ENCODE measurements at regions not wholly inside any gene's neighbourhood (a gene's known extent, or its start where the extent isn't known, plus 50 kb on each side); places are given as distances from the start of the nearest gene placed in this dataset.

DNA sequence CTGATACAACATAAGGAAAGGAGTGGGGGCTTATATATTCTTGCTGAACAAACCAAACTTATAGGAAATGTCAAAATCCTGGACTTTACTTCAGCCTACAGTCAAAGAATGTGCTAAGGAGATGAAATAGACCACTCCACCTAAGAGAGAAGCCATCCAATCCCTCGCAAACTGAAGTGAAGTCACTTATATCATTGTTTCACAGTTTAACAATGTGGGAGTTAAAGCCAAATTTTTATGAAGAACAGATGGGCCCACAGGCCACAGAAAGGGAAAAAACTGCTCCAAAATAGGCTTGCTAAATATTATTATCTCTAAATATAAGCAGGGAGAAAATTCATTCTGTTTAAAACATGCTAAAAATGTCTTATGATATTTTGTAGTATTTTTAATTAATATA lies 233.3 kb downstream of the GAS1 start:
- H3K27me3 ChIP-seq (ENCODE audit: control insufficient read depth, insufficient read depth, low read length), result no peaks in the 10 kb centered on the region
- TF ChIP-seq, protein P1, sequence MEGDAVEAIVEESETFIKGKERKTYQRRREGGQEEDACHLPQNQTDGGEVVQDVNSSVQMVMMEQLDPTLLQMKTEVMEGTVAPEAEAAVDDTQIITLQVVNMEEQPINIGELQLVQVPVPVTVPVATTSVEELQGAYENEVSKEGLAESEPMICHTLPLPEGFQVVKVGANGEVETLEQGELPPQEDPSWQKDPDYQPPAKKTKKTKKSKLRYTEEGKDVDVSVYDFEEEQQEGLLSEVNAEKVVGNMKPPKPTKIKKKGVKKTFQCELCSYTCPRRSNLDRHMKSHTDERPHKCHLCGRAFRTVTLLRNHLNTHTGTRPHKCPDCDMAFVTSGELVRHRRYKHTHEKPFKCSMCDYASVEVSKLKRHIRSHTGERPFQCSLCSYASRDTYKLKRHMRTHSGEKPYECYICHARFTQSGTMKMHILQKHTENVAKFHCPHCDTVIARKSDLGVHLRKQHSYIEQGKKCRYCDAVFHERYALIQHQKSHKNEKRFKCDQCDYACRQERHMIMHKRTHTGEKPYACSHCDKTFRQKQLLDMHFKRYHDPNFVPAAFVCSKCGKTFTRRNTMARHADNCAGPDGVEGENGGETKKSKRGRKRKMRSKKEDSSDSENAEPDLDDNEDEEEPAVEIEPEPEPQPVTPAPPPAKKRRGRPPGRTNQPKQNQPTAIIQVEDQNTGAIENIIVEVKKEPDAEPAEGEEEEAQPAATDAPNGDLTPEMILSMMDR (IDR thresholded peaks at IDR 0.05; ENCODE audit: borderline replicate concordance, extremely low read depth, insufficient read depth), result no peak
- no peak for DNase-seq
- intact Hi-C loops (cut with DNase I), result no loop called here
- no peaks in the 10 kb centered on the region for H3K4me1 ChIP-seq (ENCODE audit: control insufficient read depth in 2 of 3, insufficient read depth in 2 of 3, low read depth in 1 of 3, low read length in 3 of 3)
- H3K9me3 ChIP-seq (ENCODE audit: control insufficient read depth in 2 of 3, insufficient read depth in 1 of 3, low read length in 3 of 3), result no peaks in the 10 kb centered on the region
- no peak overlapping the region for H3K4me3 ChIP-seq (ENCODE audit: low read length in 3 of 3)
- H3K27ac ChIP-seq (ENCODE audit: low read depth in 2 of 2, low read length in 2 of 2), result no peak overlapping the region
- no peak for FAIRE-seq
- H3K9ac ChIP-seq (ENCODE audit: low read length in 3 of 3), result no peak overlapping the region
- no peaks in the 10 kb centered on the region for H3K36me3 ChIP-seq (ENCODE audit: control insufficient read depth in 2 of 3, insufficient read depth in 3 of 3, low read length in 3 of 3)

GRCh38 chr9:86713470-86713869 lies 233.8 kb downstream of the GAS1 start:
- no peak for DNase-seq
- Histone ChIP-seq H3K4me1 (ENCODE audit: control insufficient read depth in 2 of 3, insufficient read depth in 2 of 3, low read depth in 1 of 3, low read length in 3 of 3) (no peaks in the 10 kb centered on the region), H3K9ac (ENCODE audit: low read length in 3 of 3) (no peak overlapping the region), H3K36me3 (ENCODE audit: control insufficient read depth in 2 of 3, insufficient read depth in 3 of 3, low read length in 3 of 3) (no peaks in the 10 kb centered on the region), H3K27ac (ENCODE audit: low read depth in 2 of 2, low read length in 2 of 2) (no peak overlapping the region), H3K4me3 (ENCODE audit: low read length in 3 of 3) (no peak overlapping the region), H3K27me3 (ENCODE audit: control insufficient read depth, insufficient read depth, low read length) (no peaks in the 10 kb centered on the region), H3K9me3 (ENCODE audit: control insufficient read depth in 2 of 3, insufficient read depth in 1 of 3, low read length in 3 of 3) (no peaks in the 10 kb centered on the region)
- TF ChIP-seq, protein P1 (IDR thresholded peaks at IDR 0.05; ENCODE audit: borderline replicate concordance, extremely low read depth, insufficient read depth), result no peak
- intact Hi-C loops (cut with DNase I), result no loop called here
- FAIRE-seq, result no peak

DNA sequence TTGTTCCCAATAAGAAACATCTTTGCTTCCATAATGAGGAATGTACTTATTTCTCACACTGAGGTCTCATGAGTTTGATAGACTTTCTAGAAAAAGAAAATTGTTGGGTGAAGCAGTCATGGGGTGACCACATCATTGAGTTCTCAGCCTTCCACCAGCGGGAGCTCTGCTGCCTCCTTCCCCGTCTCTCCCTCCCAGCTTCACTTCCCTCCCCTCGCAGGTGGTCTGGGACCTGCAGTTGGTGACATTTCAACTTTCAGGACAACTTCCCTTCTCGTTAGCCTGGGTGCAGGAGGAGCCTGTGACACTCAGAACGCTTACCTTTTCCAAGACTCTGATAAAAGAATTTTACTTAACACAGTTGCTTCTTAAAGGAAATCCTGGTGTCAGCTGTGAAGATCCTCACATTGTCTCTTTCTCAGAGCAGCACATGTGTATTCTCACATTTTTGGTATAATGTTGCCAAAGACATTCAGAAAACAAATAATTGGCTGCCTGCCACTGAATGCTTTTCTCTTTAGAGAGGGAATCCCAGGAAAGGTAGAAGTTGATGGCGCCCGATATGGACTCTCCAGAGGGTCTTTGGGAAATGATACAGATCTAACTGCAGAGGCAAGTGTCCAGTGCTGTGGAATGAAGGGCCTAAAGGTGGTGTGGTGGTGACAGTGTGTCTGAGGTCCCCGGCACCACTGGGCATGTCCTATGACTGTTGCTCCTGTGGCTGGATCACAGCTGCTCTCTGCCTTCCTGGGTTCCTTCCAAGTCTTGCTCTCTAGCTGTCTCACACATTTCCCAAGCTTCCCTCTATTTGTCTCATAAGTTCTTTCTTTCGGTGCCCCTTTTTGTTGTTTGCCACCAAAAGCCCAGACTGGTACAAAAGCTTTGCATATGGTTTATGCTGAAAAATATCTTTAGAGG lies 238.1 kb downstream of the GAS1 start:
- Histone ChIP-seq H3K27me3 (ENCODE audit: control insufficient read depth, insufficient read depth, low read length) (no peaks in the 10 kb centered on the region), H3K9me3 (ENCODE audit: control insufficient read depth in 2 of 3, insufficient read depth in 1 of 3, low read length in 3 of 3) (no peaks in the 10 kb centered on the region), H3K4me3 (ENCODE audit: low read length in 3 of 3) (no peak overlapping the region), H3K9ac (ENCODE audit: low read length in 3 of 3) (no peak overlapping the region), H3K36me3 (ENCODE audit: control insufficient read depth in 2 of 3, insufficient read depth in 3 of 3, low read length in 3 of 3) (no peaks in the 10 kb centered on the region), H3K27ac (ENCODE audit: low read depth in 2 of 2, low read length in 2 of 2) (no peak overlapping the region), H3K4me1 (ENCODE audit: control insufficient read depth in 2 of 3, insufficient read depth in 2 of 3, low read depth in 1 of 3, low read length in 3 of 3) (no peaks in the 10 kb centered on the region)
- TF ChIP-seq, protein P1 (IDR thresholded peaks at IDR 0.05; ENCODE audit: borderline replicate concordance, extremely low read depth, insufficient read depth), result no peak
- intact Hi-C loops (cut with DNase I), result no loop called here
- DNase-seq (no peak), FAIRE-seq (no peak)
